Renal pelvis (tissue), 1 donor: ENCODE measurements at regions not wholly inside any gene's neighbourhood (a gene's known extent, or its start where the extent isn't known, plus 50 kb on each side); places are given as distances from the start of the nearest gene placed in this dataset.
A peak's percentile ranks its signal among the peaks of the same experiment; 100 is the strongest.

Experiments used
- DNase-seq: peaks from one replicate; pipeline ENCODE4 v3.0.0-alpha.2; 2013

- DNase-seq: no peak
These were observed 211.2 kb downstream of the NUAK1 start for GRCh38 chr12:105927564-105927963.

- DNase-seq: no peak
These were observed 210.3 kb downstream of the NUAK1 start for GRCh38 chr12:105928436-105928835.

- no peak for DNase-seq
These were observed 209.6 kb downstream of the NUAK1 start for GRCh38 chr12:105929192-105929591.

- no peak for DNase-seq
These were observed 207.9 kb downstream of the NUAK1 start for GRCh38 chr12:105930557-105931503.

GRCh38 chr12:105931762-105932570 is 206.8 kb downstream of the NUAK1 start:
- DNase-seq: no peak

GRCh38 chr12:105933671-105934665 is 204.8 kb downstream of the NUAK1 start:
- no peak for DNase-seq

- no peak for DNase-seq
These were observed 203.6 kb downstream of the NUAK1 start for GRCh38 chr12:105935106-105935505.

GRCh38 chr12:105935981-105936380 is 202.8 kb downstream of the NUAK1 start:
- DNase-seq: no peak

- no peak for DNase-seq
These were observed 202.3 kb downstream of the NUAK1 start for GRCh38 chr12:105936496-105936895.

GRCh38 chr12:105937009-105937408 is 201.7 kb downstream of the NUAK1 start:
- DNase-seq: no peak

- DNase-seq: no peak
These were observed 199.5 kb downstream of the NUAK1 start for GRCh38 chr12:105939181-105939721.

GRCh38 chr12:105942281-105942680 is 196.5 kb downstream of the NUAK1 start:
- DNase-seq: no peak

GRCh38 chr12:105943525-105943924 is 195.2 kb downstream of the NUAK1 start:
- no peak for DNase-seq

- no peak for DNase-seq
These were observed 194.1 kb downstream of the NUAK1 start for GRCh38 chr12:105944628-105945027.

GRCh38 chr12:105945880-105946279 is 192.9 kb downstream of the NUAK1 start:
- DNase-seq: peak; percentile 56

GRCh38 chr12:105946493-105946901 is 192.3 kb downstream of the NUAK1 start:
- no peak for DNase-seq

- no peak for DNase-seq
These were observed 190.8 kb downstream of the NUAK1 start for GRCh38 chr12:105947906-105948305.

- no peak for DNase-seq
These were observed 190.4 kb downstream of the NUAK1 start for GRCh38 chr12:105948331-105948730.

- DNase-seq: no peak
These were observed 189.4 kb downstream of the NUAK1 start for GRCh38 chr12:105949391-105949790.

- DNase-seq: no peak
These were observed 187.0 kb downstream of the NUAK1 start for GRCh38 chr12:105951732-105952131.
